ENCODE measurements at regions not wholly inside any gene's neighbourhood (a gene's known extent, or its start where the extent isn't known, plus 50 kb on each side); places are given as distances from the start of the nearest gene placed in this dataset.

GRCh38 chr4:33262824-33263223 is 2542.7 kb downstream of the PCDH7 start:
- intact Hi-C loops (cut with micrococcal nuclease): no loop called here
- ChIA-PET CTCF (no interaction called here), RAD21 (ENCODE audit: low non-redundant PET in 1 of 2, low total read pairs in 2 of 2, uncharacterized antibody in 2 of 2, unreplicated experiment in 2 of 2) (no interaction called here), POLR2A (no interaction called here)
- Histone ChIP-seq H3K79me2 (ENCODE audit: insufficient read depth, low read length) (no peaks in the 10 kb centered on the region), H2AFZ (ENCODE audit: low read depth, low read length, poor library complexity, severe bottlenecking) (no peak overlapping the region), H3K27ac (ENCODE audit: low read depth, low read length) (no peak overlapping the region), H3K9ac (ENCODE audit: low read length) (no peak overlapping the region), H3K27me3 (ENCODE audit: insufficient read depth, low read length) (no peaks in the 10 kb centered on the region), H4K20me1 (ENCODE audit: insufficient read depth) (no peaks in the 10 kb centered on the region), H3K9me3 (ENCODE audit: control insufficient read depth in 1 of 2, insufficient read depth in 1 of 2, low read depth in 1 of 2, low read length in 2 of 2) (no peaks in the 10 kb centered on the region), H3K4me1 (ENCODE audit: control insufficient read depth in 1 of 2, insufficient read depth in 2 of 2, low read length in 2 of 2) (no peaks in the 10 kb centered on the region), H3K36me3 (ENCODE audit: control insufficient read depth in 1 of 2, insufficient read depth in 2 of 2, low read length in 2 of 2) (no peaks in the 10 kb centered on the region), H3K9me2 (ENCODE audit: insufficient read depth) (no peaks in the 10 kb centered on the region), H3K4me2 (ENCODE audit: low read length) (no peak overlapping the region), H3K4me3 (replicated peaks in 1 of 2; ENCODE audit: low read depth in 1 of 2, low read length in 2 of 2) (no peak overlapping the region)
- no TSS peak for BruUV-seq (replicated peaks)
- no peak for ATAC-seq
- DNase-seq (ENCODE audit: low read depth, low spot score): no peak
- TF ChIP-seq EGR1 (IDR thresholded peaks at IDR 0.05; ENCODE audit: low read depth) (no peak), ELF1 (IDR thresholded peaks at IDR 0.05; ENCODE audit: borderline replicate concordance, low read depth) (no peak), CTCF (IDR thresholded peaks at IDR 0.05 in 2 of 3, conservative IDR thresholded peaks at IDR 0.05 in 1 of 3; ENCODE audit: borderline replicate concordance in 1 of 3, insufficient read depth in 1 of 3, low read depth in 2 of 3, low read length in 2 of 3) (no peak), FOSL1 (IDR thresholded peaks at IDR 0.05; ENCODE audit: low read depth) (no peak), ZFX (IDR thresholded peaks at IDR 0.05) (no peak), ZBTB33 (IDR thresholded peaks at IDR 0.05; ENCODE audit: extremely low read depth, insufficient replicate concordance, low read length) (no peak), JUND (IDR thresholded peaks at IDR 0.05) (no peak), POLR2AphosphoS5 (IDR thresholded peaks at IDR 0.05; ENCODE audit: low read depth, low read length) (no peak), REST (IDR thresholded peaks at IDR 0.05; ENCODE audit: low read depth) (no peak), CBX3 (IDR thresholded peaks at IDR 0.05; ENCODE audit: low read depth) (no peak), SRF (IDR thresholded peaks at IDR 0.05; ENCODE audit: low read depth) (no peak), ATF3 (IDR thresholded peaks at IDR 0.05) (no peak), CEBPB (IDR thresholded peaks at IDR 0.05; ENCODE audit: low read depth) (no peak), POLR2A (IDR thresholded peaks at IDR 0.05; ENCODE audit: borderline replicate concordance, extremely low read depth, insufficient read depth, insufficient read length) (no peak), EZH2 (IDR thresholded peaks at IDR 0.05) (no peak), MAX (IDR thresholded peaks at IDR 0.05) (no peak), RAD21 (IDR thresholded peaks at IDR 0.05; ENCODE audit: low read depth) (no peak)

Measured in HCT116 (cell line).